Activated CD4-positive, alpha-beta memory T cell treated with anti-CD3 and anti-CD28 coated beads for 36 hours (primary cell): ENCODE measurements at regions not wholly inside any gene's neighbourhood (a gene's known extent, or its start where the extent isn't known, plus 50 kb on each side); places are given as distances from the start of the nearest gene placed in this dataset.

ENCODE experiments used
- CTCF ChIA-PET: fragments of 350-600 bp; sonication (Branson Sonifier 250); formaldehyde crosslinking; loops from one replicate; lab custom pipeline; 2021; ENCODE audit warnings: antibody characterized with exemption, inconsistent platforms; lab: Charles Lee
- POLR2A ChIA-PET: fragments of 350-600 bp; sonication (Branson Sonifier 250); formaldehyde crosslinking; loops from one replicate; lab custom pipeline; 2021; ENCODE audit warnings: antibody characterized with exemption; lab: Charles Lee
- DNase-seq: peaks from one replicate; pipeline ENCODE4 v3.0.0-alpha.2; 2020
- H3K27ac Mint-ChIP-seq: one replicate; pipeline ENCODE4 v1.8.0; 2021; ENCODE audit warnings: mixed read lengths
- H3K27me3 Mint-ChIP-seq: one replicate; pipeline ENCODE4 v1.8.0; 2021; ENCODE audit warnings: mixed read lengths
- H3K36me3 Mint-ChIP-seq: one replicate; pipeline ENCODE4 v1.8.0; 2021; ENCODE audit warnings: mixed read lengths
- H3K4me1 Mint-ChIP-seq: one replicate; pipeline ENCODE4 v1.8.0; 2021; ENCODE audit warnings: low read depth, mixed read lengths
- H3K4me3 Mint-ChIP-seq: one replicate; pipeline ENCODE4 v1.8.0; 2021; ENCODE audit warnings: mild to moderate bottlenecking, mixed read lengths
- H3K9me3 Mint-ChIP-seq: one replicate; pipeline ENCODE4 v1.8.0; 2021; ENCODE audit warnings: mixed read lengths
- intact Hi-C: fragments of 100-400 bp; cut with micrococcal nuclease; formaldehyde crosslinking; loops from one replicate; pipeline ENCODE4 v1.15.1; 2023

DNA sequence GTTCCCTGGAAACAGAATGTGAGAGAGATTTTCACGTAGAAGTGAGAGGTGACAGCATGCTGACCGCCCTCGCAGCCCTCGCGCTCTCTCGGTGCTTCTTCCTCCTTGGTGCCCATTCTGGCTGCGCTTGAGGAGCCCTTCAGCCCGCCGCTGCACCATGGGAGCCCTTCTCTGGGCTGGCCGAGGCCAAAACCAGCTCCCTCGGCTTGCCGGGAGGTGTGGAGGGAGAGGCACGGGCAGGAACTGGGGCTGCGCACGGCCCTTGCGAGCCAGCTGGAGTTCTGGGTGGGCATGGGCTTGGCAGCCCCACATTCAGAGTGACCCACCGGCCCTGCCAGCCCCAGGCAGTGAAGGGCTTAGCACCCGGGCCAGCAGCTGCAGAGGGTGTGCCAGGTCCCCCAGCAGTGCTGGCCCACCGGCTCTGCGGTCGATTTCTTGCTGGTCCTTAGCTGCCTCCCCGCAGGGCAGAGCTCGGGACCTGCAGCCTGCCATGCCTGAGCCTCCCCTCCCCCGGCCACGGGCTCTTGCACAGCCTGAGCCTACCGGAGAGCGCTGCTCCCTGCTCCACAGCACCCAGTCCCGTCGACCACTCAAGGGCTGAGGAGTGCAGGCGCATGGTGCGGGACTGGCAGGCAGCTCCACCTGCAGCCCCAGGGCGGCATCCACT, 888.7 kb upstream of the ZWINT start:
- DNase-seq: no peak
- intact Hi-C loops: no loop called here
- ChIA-PET CTCF (no interaction called here), POLR2A (interaction anchor here (0.6 kb wide), 1 partner anchor 20 kb away, joined by 3 read pairs; no protein-coding TSS in a partner anchor)
- H3K27ac Mint-ChIP-seq: no peak overlapping the region
- H3K36me3 Mint-ChIP-seq: no peaks in the 10 kb centered on the region
- no peaks in the 10 kb centered on the region for H3K4me1 Mint-ChIP-seq
- H3K4me3 Mint-ChIP-seq: no peak overlapping the region
- H3K27me3 Mint-ChIP-seq: no peaks in the 10 kb centered on the region
- peaks cover 12% of the 10 kb centered on the region for H3K9me3 Mint-ChIP-seq

- Mint-ChIP-seq H3K9me3 (peaks cover 14% of the 10 kb centered on the region), H3K4me3 (no peak overlapping the region), H3K27ac (no peak overlapping the region), H3K27me3 (no peaks in the 10 kb centered on the region), H3K36me3 (no peaks in the 10 kb centered on the region), H3K4me1 (no peaks in the 10 kb centered on the region)
- no peak for DNase-seq
- ChIA-PET CTCF (no interaction called here), POLR2A (no interaction called here)
- intact Hi-C loops: no loop called here
Measured at GRCh38 chr10:57247271-57247670, 886.2 kb upstream of the ZWINT start.

- CTCF ChIA-PET: no interaction called here
- intact Hi-C loops: no loop called here
- peaks cover 23% of the 10 kb centered on the region for H3K9me3 Mint-ChIP-seq
- no peaks in the 10 kb centered on the region for H3K4me1 Mint-ChIP-seq
- H3K27me3 Mint-ChIP-seq: no peaks in the 10 kb centered on the region
- DNase-seq: no peak
- no peak overlapping the region for H3K27ac Mint-ChIP-seq
- POLR2A ChIA-PET: no interaction called here
- no peaks in the 10 kb centered on the region for H3K36me3 Mint-ChIP-seq
- no peak overlapping the region for H3K4me3 Mint-ChIP-seq
Measured at GRCh38 chr10:57225920-57226319, 864.9 kb upstream of the ZWINT start.

GRCh38 chr10:57224811-57225210, 863.8 kb upstream of the ZWINT start:
- H3K4me3 Mint-ChIP-seq: no peak overlapping the region
- no peaks in the 10 kb centered on the region for H3K27me3 Mint-ChIP-seq
- intact Hi-C loops: no loop called here
- DNase-seq: no peak
- H3K9me3 Mint-ChIP-seq: peaks cover 13% of the 10 kb centered on the region
- H3K36me3 Mint-ChIP-seq: no peaks in the 10 kb centered on the region
- POLR2A ChIA-PET: no interaction called here
- CTCF ChIA-PET: no interaction called here
- H3K4me1 Mint-ChIP-seq: no peaks in the 10 kb centered on the region
- H3K27ac Mint-ChIP-seq: no peak overlapping the region

- POLR2A ChIA-PET: no interaction called here
- Mint-ChIP-seq H3K27ac (no peak overlapping the region), H3K4me3 (no peak overlapping the region), H3K36me3 (no peaks in the 10 kb centered on the region), H3K27me3 (no peaks in the 10 kb centered on the region), H3K9me3 (peaks cover 6% of the 10 kb centered on the region), H3K4me1 (no peaks in the 10 kb centered on the region)
- DNase-seq: no peak
- intact Hi-C loops: no loop called here
- CTCF ChIA-PET: no interaction called here
Measured at GRCh38 chr10:57222603-57223002, 861.5 kb upstream of the ZWINT start.

GRCh38 chr10:57222129-57222528, 861.1 kb upstream of the ZWINT start:
- Mint-ChIP-seq H3K36me3 (no peaks in the 10 kb centered on the region), H3K9me3 (peaks cover 6% of the 10 kb centered on the region), H3K27me3 (no peaks in the 10 kb centered on the region), H3K27ac (no peak overlapping the region), H3K4me3 (no peak overlapping the region), H3K4me1 (no peaks in the 10 kb centered on the region)
- ChIA-PET POLR2A (no interaction called here), CTCF (no interaction called here)
- DNase-seq: no peak
- intact Hi-C loops: no loop called here

DNA sequence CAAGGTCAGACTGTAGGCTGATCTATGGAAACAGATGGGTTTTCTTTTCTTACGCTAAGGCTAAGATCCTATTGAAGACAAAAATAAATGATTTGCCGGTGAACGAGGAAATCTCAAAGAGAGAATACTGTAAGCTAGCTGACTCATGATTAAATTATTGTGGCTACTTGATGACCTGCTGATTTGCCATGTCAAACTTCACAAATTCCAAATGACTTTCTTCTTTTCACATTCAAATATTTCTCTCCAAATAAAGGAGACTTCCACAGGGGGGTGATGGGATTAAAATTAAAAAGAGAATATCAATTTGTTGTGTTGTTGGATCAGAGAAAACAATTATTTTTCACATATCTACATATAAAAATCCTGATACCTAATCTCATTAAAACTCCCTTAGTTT, 860.6 kb upstream of the ZWINT start:
- intact Hi-C loops: no loop called here
- Mint-ChIP-seq H3K36me3 (no peaks in the 10 kb centered on the region), H3K4me3 (no peak overlapping the region), H3K27ac (no peak overlapping the region), H3K27me3 (no peaks in the 10 kb centered on the region), H3K9me3 (peaks cover 6% of the 10 kb centered on the region), H3K4me1 (no peaks in the 10 kb centered on the region)
- DNase-seq: no peak
- ChIA-PET CTCF (no interaction called here), POLR2A (no interaction called here)

- intact Hi-C loops: no loop called here
- H3K4me1 Mint-ChIP-seq: no peaks in the 10 kb centered on the region
- H3K36me3 Mint-ChIP-seq: no peaks in the 10 kb centered on the region
- ChIA-PET POLR2A (no interaction called here), CTCF (no interaction called here)
- no peak for DNase-seq
- H3K27ac Mint-ChIP-seq: no peak overlapping the region
- H3K4me3 Mint-ChIP-seq: no peak overlapping the region
- H3K27me3 Mint-ChIP-seq: no peaks in the 10 kb centered on the region
- peaks cover 2% of the 10 kb centered on the region for H3K9me3 Mint-ChIP-seq
Measured at GRCh38 chr10:57218382-57218781, 857.3 kb upstream of the ZWINT start.

- CTCF ChIA-PET: no interaction called here
- H3K4me3 Mint-ChIP-seq: no peak overlapping the region
- no peaks in the 10 kb centered on the region for H3K27me3 Mint-ChIP-seq
- peaks cover 9% of the 10 kb centered on the region for H3K9me3 Mint-ChIP-seq
- no peaks in the 10 kb centered on the region for H3K4me1 Mint-ChIP-seq
- H3K27ac Mint-ChIP-seq: no peak overlapping the region
- no peaks in the 10 kb centered on the region for H3K36me3 Mint-ChIP-seq
- intact Hi-C loops: no loop called here
- no peak for DNase-seq
- POLR2A ChIA-PET: no interaction called here
Measured at GRCh38 chr10:57202356-57202755, 841.3 kb upstream of the ZWINT start.

DNA sequence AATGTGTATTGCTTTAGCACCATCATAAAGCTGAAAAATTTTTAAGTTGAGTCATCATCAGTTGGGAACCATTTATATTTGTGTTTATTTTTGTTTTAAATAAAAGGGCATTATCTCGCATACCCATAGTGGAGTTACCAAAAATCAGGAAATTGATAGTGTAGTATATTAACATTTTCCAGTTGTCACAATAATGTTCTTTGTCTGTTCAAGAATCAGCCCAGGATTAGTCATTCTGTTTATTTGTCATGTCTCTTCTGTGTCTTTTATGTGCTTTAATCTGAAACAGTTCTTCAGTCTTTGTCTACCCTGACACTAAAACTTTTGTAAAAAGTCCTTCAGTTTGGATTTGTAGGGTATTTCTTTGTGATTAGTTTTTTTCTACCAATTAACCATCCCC, 827.8 kb upstream of the ZWINT start:
- Mint-ChIP-seq H3K27ac (no peak overlapping the region), H3K36me3 (no peaks in the 10 kb centered on the region), H3K9me3 (peaks cover 8% of the 10 kb centered on the region), H3K4me1 (no peaks in the 10 kb centered on the region), H3K4me3 (no peak overlapping the region), H3K27me3 (no peaks in the 10 kb centered on the region)
- intact Hi-C loops: no loop called here
- DNase-seq: no peak
- ChIA-PET CTCF (no interaction called here), POLR2A (no interaction called here)

- intact Hi-C loops: no loop called here
- no peak for DNase-seq
- Mint-ChIP-seq H3K4me3 (no peak overlapping the region), H3K27ac (no peak overlapping the region), H3K4me1 (no peaks in the 10 kb centered on the region), H3K9me3 (peaks cover 5% of the 10 kb centered on the region), H3K36me3 (no peaks in the 10 kb centered on the region), H3K27me3 (no peaks in the 10 kb centered on the region)
- POLR2A ChIA-PET: no interaction called here
- CTCF ChIA-PET: no interaction called here
Measured at GRCh38 chr10:57186201-57186600, 825.1 kb upstream of the ZWINT start.

DNA sequence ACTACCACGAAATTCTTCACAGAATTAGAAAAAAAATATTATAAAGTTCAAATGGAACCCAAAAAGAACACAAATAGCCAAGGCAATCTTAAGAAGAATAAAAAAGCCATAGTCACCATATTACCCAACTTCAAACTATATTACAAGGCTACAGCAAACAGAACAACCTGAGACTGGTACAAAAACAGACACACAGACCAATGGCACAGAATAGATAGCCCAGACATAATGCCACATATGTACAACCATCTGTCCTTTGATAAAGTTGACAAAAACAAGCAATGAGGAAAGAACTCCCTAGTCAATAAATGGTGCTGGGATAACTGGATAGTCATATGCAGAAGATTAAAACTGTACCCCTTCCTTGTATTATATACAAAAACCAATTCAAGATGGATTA, 808.5 kb upstream of the ZWINT start:
- Mint-ChIP-seq H3K27me3 (no peaks in the 10 kb centered on the region), H3K36me3 (no peaks in the 10 kb centered on the region), H3K4me3 (no peak overlapping the region), H3K4me1 (no peaks in the 10 kb centered on the region), H3K27ac (no peak overlapping the region), H3K9me3 (peaks cover 21% of the 10 kb centered on the region)
- no peak for DNase-seq
- ChIA-PET CTCF (no interaction called here), POLR2A (no interaction called here)
- intact Hi-C loops: no loop called here

DNA sequence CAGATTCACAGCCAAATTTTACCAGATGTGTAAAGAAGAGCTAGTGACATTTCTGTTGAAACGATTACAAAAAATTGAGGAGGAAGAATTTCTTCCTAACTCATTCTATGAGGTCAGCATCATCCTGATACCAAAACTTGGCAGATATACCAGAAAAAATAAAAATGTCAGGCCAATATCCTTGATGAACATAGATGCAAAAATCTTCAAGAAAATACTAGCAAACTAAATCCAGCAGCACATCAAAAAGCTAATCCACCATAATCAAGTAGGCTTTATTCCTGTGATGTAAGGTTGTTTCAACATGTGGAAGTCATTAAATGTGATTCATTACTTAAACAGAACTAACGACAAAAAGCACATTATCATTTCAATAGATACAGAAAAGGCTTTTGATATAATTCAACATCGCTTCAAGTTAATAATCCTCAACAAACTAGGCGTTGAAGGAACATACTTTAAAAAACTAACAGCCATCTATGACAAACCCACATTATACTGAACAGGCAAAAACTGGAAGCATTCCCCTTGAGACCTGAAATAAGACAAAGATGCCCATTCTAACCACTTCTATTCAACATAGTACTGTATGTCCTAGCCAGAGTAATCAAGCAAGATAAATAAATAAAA, 807.7 kb upstream of the ZWINT start:
- Mint-ChIP-seq H3K9me3 (peaks cover 22% of the 10 kb centered on the region), H3K36me3 (no peaks in the 10 kb centered on the region), H3K4me3 (no peak overlapping the region), H3K27ac (no peak overlapping the region), H3K27me3 (no peaks in the 10 kb centered on the region), H3K4me1 (no peaks in the 10 kb centered on the region)
- DNase-seq: no peak
- POLR2A ChIA-PET: no interaction called here
- CTCF ChIA-PET: no interaction called here
- intact Hi-C loops: no loop called here
